ENCODE measurements at regions not wholly inside any gene's neighbourhood (a gene's known extent, or its start where the extent isn't known, plus 50 kb on each side); places are given as distances from the start of the nearest gene placed in this dataset.

- DNase-seq: no peak
- Histone ChIP-seq H3K9me3 (no peaks in the 10 kb centered on the region), H3K27me3 (no peaks in the 10 kb centered on the region), H3K4me3 (no peak overlapping the region), H3K4me1 (no peaks in the 10 kb centered on the region), H3K36me3 (no peaks in the 10 kb centered on the region), H3K27ac (no peak overlapping the region)
- intact Hi-C loops (cut with DNase I; ENCODE audit: low total_unique reads): no loop called here
- TF ChIP-seq POLR2A (IDR thresholded peaks at IDR 0.05): no peak
- no peak for TF ChIP-seq CTCF (IDR thresholded peaks at IDR 0.05)
Observed at GRCh38 chr2:11048335-11049008, 106.8 kb upstream of the SLC66A3 start.

- no peak for DNase-seq
- Histone ChIP-seq H3K27me3 (no peaks in the 10 kb centered on the region), H3K27ac (no peak overlapping the region), H3K36me3 (no peaks in the 10 kb centered on the region), H3K4me1 (no peaks in the 10 kb centered on the region), H3K4me3 (no peak overlapping the region), H3K9me3 (no peaks in the 10 kb centered on the region)
- TF ChIP-seq CTCF (IDR thresholded peaks at IDR 0.05) (no peak), POLR2A (IDR thresholded peaks at IDR 0.05) (no peak)
- intact Hi-C loops (cut with DNase I; ENCODE audit: low total_unique reads): no loop called here
Observed at GRCh38 chr2:11050565-11050964, 104.7 kb upstream of the SLC66A3 start.

GRCh38 chr2:11051280-11051679 is 104.0 kb upstream of the SLC66A3 start:
- no peak overlapping the region for H3K4me3 ChIP-seq
- H3K27me3 ChIP-seq: no peaks in the 10 kb centered on the region
- H3K9me3 ChIP-seq: no peaks in the 10 kb centered on the region
- intact Hi-C loops (cut with DNase I; ENCODE audit: low total_unique reads): no loop called here
- no peak overlapping the region for H3K27ac ChIP-seq
- H3K36me3 ChIP-seq: no peaks in the 10 kb centered on the region
- no peak for DNase-seq
- TF ChIP-seq POLR2A (IDR thresholded peaks at IDR 0.05): no peak
- TF ChIP-seq CTCF (IDR thresholded peaks at IDR 0.05): no peak
- H3K4me1 ChIP-seq: no peaks in the 10 kb centered on the region

DNA sequence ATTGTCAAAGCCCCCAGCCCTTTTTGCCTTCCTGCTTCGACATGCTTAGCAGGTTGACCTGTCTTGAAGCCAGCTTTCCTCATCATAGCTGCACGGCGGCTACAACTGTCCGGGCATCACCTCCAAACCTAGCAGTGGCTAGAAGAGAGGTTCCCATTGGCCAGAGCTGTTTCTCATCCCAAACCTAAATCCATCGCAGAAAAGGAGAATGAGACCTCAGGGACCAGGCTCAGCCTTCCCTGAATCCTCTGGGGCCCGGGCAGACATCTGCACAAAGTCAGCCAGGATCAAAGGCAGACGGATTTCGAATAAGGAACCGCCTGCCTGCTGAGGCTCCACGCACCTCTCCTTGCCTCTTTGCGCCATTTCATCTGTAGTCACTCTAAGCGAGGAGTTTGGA is 101.7 kb upstream of the SLC66A3 start:
- DNase-seq: no peak
- Histone ChIP-seq H3K4me1 (no peaks in the 10 kb centered on the region), H3K4me3 (no peak overlapping the region), H3K9me3 (no peaks in the 10 kb centered on the region), H3K27ac (no peak overlapping the region), H3K36me3 (no peaks in the 10 kb centered on the region), H3K27me3 (no peaks in the 10 kb centered on the region)
- intact Hi-C loops (cut with DNase I; ENCODE audit: low total_unique reads): no loop called here
- TF ChIP-seq CTCF (IDR thresholded peaks at IDR 0.05): no peak
- TF ChIP-seq POLR2A (IDR thresholded peaks at IDR 0.05): no peak

DNA sequence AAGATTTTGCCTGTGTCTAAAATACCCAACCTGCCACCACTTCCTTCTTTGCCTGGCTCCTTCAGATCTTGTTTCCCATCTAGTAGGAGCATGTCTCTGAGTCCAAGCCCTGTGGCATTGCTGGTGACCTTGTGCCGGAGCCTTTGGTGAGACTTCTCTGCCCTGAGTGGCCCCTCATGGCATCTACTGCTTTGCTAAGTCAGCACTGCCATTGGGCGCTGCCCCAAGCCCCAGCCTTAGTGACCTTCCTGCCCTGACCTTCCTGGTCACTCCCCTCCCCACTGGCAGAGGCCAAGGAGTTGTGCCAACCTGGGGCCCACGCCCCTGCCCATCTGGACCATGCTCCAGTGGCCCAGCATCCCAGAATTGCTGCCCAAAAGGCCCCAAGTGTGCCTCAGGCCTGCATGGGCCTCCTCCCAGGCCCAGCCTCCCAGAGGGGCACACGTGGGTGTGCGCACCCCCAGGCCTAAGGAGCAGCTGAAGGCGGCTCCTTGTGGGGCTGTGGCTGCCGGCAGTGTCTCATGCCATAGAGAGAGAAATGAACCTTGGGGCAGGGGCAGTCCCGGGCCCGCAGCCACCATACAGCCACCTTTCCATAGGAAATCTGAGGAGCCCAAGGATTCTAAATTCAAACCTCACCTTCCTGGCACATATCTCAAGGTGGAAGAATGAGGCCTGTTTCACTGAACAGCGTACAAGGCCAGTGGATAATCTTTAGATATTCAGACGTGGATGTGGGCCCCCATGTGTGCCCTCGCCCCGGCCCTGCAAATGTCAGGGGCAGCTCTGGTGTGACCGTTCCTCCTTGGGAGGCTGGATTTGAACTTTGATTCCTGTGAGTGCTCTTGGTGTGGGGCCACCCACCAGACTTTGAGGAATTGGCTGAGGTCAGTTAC is 100.2 kb upstream of the SLC66A3 start:
- no peak for DNase-seq
- intact Hi-C loops (cut with DNase I; ENCODE audit: low total_unique reads): no loop called here
- Histone ChIP-seq H3K27ac (no peak overlapping the region), H3K4me3 (no peak overlapping the region), H3K9me3 (no peaks in the 10 kb centered on the region), H3K36me3 (no peaks in the 10 kb centered on the region), H3K4me1 (no peaks in the 10 kb centered on the region), H3K27me3 (no peaks in the 10 kb centered on the region)
- TF ChIP-seq CTCF (IDR thresholded peaks at IDR 0.05) (no peak), POLR2A (IDR thresholded peaks at IDR 0.05) (no peak)

Data from uterus (tissue), 3 donors.